ENCODE measurements at regions not wholly inside any gene's neighbourhood (a gene's known extent, or its start where the extent isn't known, plus 50 kb on each side); places are given as distances from the start of the nearest gene placed in this dataset.

- Histone ChIP-seq H3K9me3 (ENCODE audit: control insufficient read depth, low read length) (no peaks in the 10 kb centered on the region), H3K27ac (ENCODE audit: insufficient read depth, low read depth, low read length, poor library complexity, severe bottlenecking) (no peak overlapping the region), H3K4me1 (ENCODE audit: control insufficient read depth, insufficient read depth, low read length) (no peaks in the 10 kb centered on the region), H3K27me3 (ENCODE audit: control insufficient read depth, insufficient read depth, low read length, poor library complexity, severe bottlenecking) (no peaks in the 10 kb centered on the region), H3K36me3 (ENCODE audit: control insufficient read depth, insufficient read depth, low read length) (no peaks in the 10 kb centered on the region), H3K4me3 (ENCODE audit: insufficient read depth, low read depth, low read length) (no peak overlapping the region)
- 60 to 97% methylated on average over 1 to 2 of the region's 2 CpGs for WGBS, 2 experiments
These were observed 99.6 kb downstream of the PCDH18 start for GRCh38 chr4:137432446-137433311.

- Histone ChIP-seq H3K27me3 (ENCODE audit: control insufficient read depth, insufficient read depth, low read length, poor library complexity, severe bottlenecking) (no peaks in the 10 kb centered on the region), H3K27ac (ENCODE audit: insufficient read depth, low read depth, low read length, poor library complexity, severe bottlenecking) (no peak overlapping the region)
- 93 to 94% methylated on average over 4 of the region's 4 CpGs for WGBS, 2 experiments
These were observed 102.1 kb downstream of the PCDH18 start for GRCh38 chr4:137430171-137430570.

GRCh38 chr4:137427411-137427810 lies 104.9 kb downstream of the PCDH18 start:
- no peaks in the 10 kb centered on the region for H3K36me3 ChIP-seq (ENCODE audit: control insufficient read depth, insufficient read depth, low read length)
- H3K27me3 ChIP-seq (ENCODE audit: control insufficient read depth, insufficient read depth, low read length, poor library complexity, severe bottlenecking): no peaks in the 10 kb centered on the region
- H3K4me1 ChIP-seq (ENCODE audit: control insufficient read depth, insufficient read depth, low read length): no peaks in the 10 kb centered on the region
- no peak overlapping the region for H3K27ac ChIP-seq (ENCODE audit: insufficient read depth, low read depth, low read length, poor library complexity, severe bottlenecking)
- no peak overlapping the region for H3K4me3 ChIP-seq (ENCODE audit: insufficient read depth, low read depth, low read length)
- H3K9me3 ChIP-seq (ENCODE audit: control insufficient read depth, low read length): no peaks in the 10 kb centered on the region
- WGBS, 2 experiments: 92 to 95% methylated on average over 3 of the region's 3 CpGs

More at GRCh38 chr4:137430171-137430570, 102.1 kb downstream of the PCDH18 start:
- H3K4me1 ChIP-seq (ENCODE audit: control insufficient read depth, insufficient read depth, low read length): no peaks in the 10 kb centered on the region
- H3K36me3 ChIP-seq (ENCODE audit: control insufficient read depth, insufficient read depth, low read length): no peaks in the 10 kb centered on the region
- H3K4me3 ChIP-seq (ENCODE audit: insufficient read depth, low read depth, low read length): no peak overlapping the region
- no peaks in the 10 kb centered on the region for H3K9me3 ChIP-seq (ENCODE audit: control insufficient read depth, low read length)

GRCh38 chr4:137425281-137425680 lies 107.0 kb downstream of the PCDH18 start:
- Histone ChIP-seq H3K36me3 (ENCODE audit: control insufficient read depth, insufficient read depth, low read length) (no peaks in the 10 kb centered on the region), H3K27me3 (ENCODE audit: control insufficient read depth, insufficient read depth, low read length, poor library complexity, severe bottlenecking) (no peaks in the 10 kb centered on the region), H3K27ac (ENCODE audit: insufficient read depth, low read depth, low read length, poor library complexity, severe bottlenecking) (no peak overlapping the region), H3K4me3 (ENCODE audit: insufficient read depth, low read depth, low read length) (no peak overlapping the region), H3K4me1 (ENCODE audit: control insufficient read depth, insufficient read depth, low read length) (no peaks in the 10 kb centered on the region), H3K9me3 (ENCODE audit: control insufficient read depth, low read length) (no peaks in the 10 kb centered on the region)

- H3K4me3 ChIP-seq (ENCODE audit: insufficient read depth, low read depth, low read length): no peak overlapping the region
- no peak overlapping the region for H3K27ac ChIP-seq (ENCODE audit: insufficient read depth, low read depth, low read length, poor library complexity, severe bottlenecking)
- H3K9me3 ChIP-seq (ENCODE audit: control insufficient read depth, low read length): no peaks in the 10 kb centered on the region
- H3K4me1 ChIP-seq (ENCODE audit: control insufficient read depth, insufficient read depth, low read length): no peaks in the 10 kb centered on the region
- no peaks in the 10 kb centered on the region for H3K36me3 ChIP-seq (ENCODE audit: control insufficient read depth, insufficient read depth, low read length)
- no peaks in the 10 kb centered on the region for H3K27me3 ChIP-seq (ENCODE audit: control insufficient read depth, insufficient read depth, low read length, poor library complexity, severe bottlenecking)
- WGBS, 2 experiments: 98 to 99% methylated on average over 2 of the region's 2 CpGs
These were observed 109.6 kb downstream of the PCDH18 start for GRCh38 chr4:137422666-137423065.

GRCh38 chr4:137421796-137422195 lies 110.5 kb downstream of the PCDH18 start:
- WGBS, 2 experiments: 81% methylated on average over 8 of the region's 8 CpGs
- H3K27ac ChIP-seq (ENCODE audit: insufficient read depth, low read depth, low read length, poor library complexity, severe bottlenecking): no peak overlapping the region

GRCh38 chr4:137420901-137421396 lies 111.3 kb downstream of the PCDH18 start:
- WGBS, 2 experiments: 95% methylated on average over 43 of the region's 43 CpGs
- H3K4me1 ChIP-seq (ENCODE audit: control insufficient read depth, insufficient read depth, low read length): no peaks in the 10 kb centered on the region
- no peak overlapping the region for H3K4me3 ChIP-seq (ENCODE audit: insufficient read depth, low read depth, low read length)
- H3K9me3 ChIP-seq (ENCODE audit: control insufficient read depth, low read length): no peaks in the 10 kb centered on the region
- no peaks in the 10 kb centered on the region for H3K27me3 ChIP-seq (ENCODE audit: control insufficient read depth, insufficient read depth, low read length, poor library complexity, severe bottlenecking)
- no peak overlapping the region for H3K27ac ChIP-seq (ENCODE audit: insufficient read depth, low read depth, low read length, poor library complexity, severe bottlenecking)
- no peaks in the 10 kb centered on the region for H3K36me3 ChIP-seq (ENCODE audit: control insufficient read depth, insufficient read depth, low read length)

More at GRCh38 chr4:137421796-137422195, 110.5 kb downstream of the PCDH18 start:
- Histone ChIP-seq H3K36me3 (ENCODE audit: control insufficient read depth, insufficient read depth, low read length) (no peaks in the 10 kb centered on the region), H3K4me3 (ENCODE audit: insufficient read depth, low read depth, low read length) (no peak overlapping the region), H3K9me3 (ENCODE audit: control insufficient read depth, low read length) (no peaks in the 10 kb centered on the region), H3K27me3 (ENCODE audit: control insufficient read depth, insufficient read depth, low read length, poor library complexity, severe bottlenecking) (no peaks in the 10 kb centered on the region), H3K4me1 (ENCODE audit: control insufficient read depth, insufficient read depth, low read length) (no peaks in the 10 kb centered on the region)

GRCh38 chr4:137417676-137418075 lies 114.6 kb downstream of the PCDH18 start:
- Histone ChIP-seq H3K9me3 (ENCODE audit: control insufficient read depth, low read length) (no peaks in the 10 kb centered on the region), H3K27me3 (ENCODE audit: control insufficient read depth, insufficient read depth, low read length, poor library complexity, severe bottlenecking) (no peaks in the 10 kb centered on the region), H3K4me1 (ENCODE audit: control insufficient read depth, insufficient read depth, low read length) (no peaks in the 10 kb centered on the region), H3K36me3 (ENCODE audit: control insufficient read depth, insufficient read depth, low read length) (no peaks in the 10 kb centered on the region), H3K4me3 (ENCODE audit: insufficient read depth, low read depth, low read length) (no peak overlapping the region), H3K27ac (ENCODE audit: insufficient read depth, low read depth, low read length, poor library complexity, severe bottlenecking) (no peak overlapping the region)
- 92 to 97% methylated on average over 2 of the region's 2 CpGs for WGBS, 2 experiments

GRCh38 chr4:137414802-137415201 lies 117.5 kb downstream of the PCDH18 start:
- no peak overlapping the region for H3K4me3 ChIP-seq (ENCODE audit: insufficient read depth, low read depth, low read length)
- H3K36me3 ChIP-seq (ENCODE audit: control insufficient read depth, insufficient read depth, low read length): no peaks in the 10 kb centered on the region
- H3K4me1 ChIP-seq (ENCODE audit: control insufficient read depth, insufficient read depth, low read length): no peaks in the 10 kb centered on the region
- no peaks in the 10 kb centered on the region for H3K9me3 ChIP-seq (ENCODE audit: control insufficient read depth, low read length)
- H3K27ac ChIP-seq (ENCODE audit: insufficient read depth, low read depth, low read length, poor library complexity, severe bottlenecking): no peak overlapping the region
- no peaks in the 10 kb centered on the region for H3K27me3 ChIP-seq (ENCODE audit: control insufficient read depth, insufficient read depth, low read length, poor library complexity, severe bottlenecking)
- WGBS, 2 experiments: 85 to 86% methylated on average over 2 of the region's 2 CpGs

- H3K36me3 ChIP-seq (ENCODE audit: control insufficient read depth, insufficient read depth, low read length): no peaks in the 10 kb centered on the region
- no peak overlapping the region for H3K4me3 ChIP-seq (ENCODE audit: insufficient read depth, low read depth, low read length)
- no peak overlapping the region for H3K27ac ChIP-seq (ENCODE audit: insufficient read depth, low read depth, low read length, poor library complexity, severe bottlenecking)
- H3K4me1 ChIP-seq (ENCODE audit: control insufficient read depth, insufficient read depth, low read length): no peaks in the 10 kb centered on the region
- H3K27me3 ChIP-seq (ENCODE audit: control insufficient read depth, insufficient read depth, low read length, poor library complexity, severe bottlenecking): no peaks in the 10 kb centered on the region
- WGBS, 2 experiments: 94% methylated on average over 2 of the region's 2 CpGs; no CpG with 5 or more reads in 1 of the 2 experiments
- H3K9me3 ChIP-seq (ENCODE audit: control insufficient read depth, low read length): no peaks in the 10 kb centered on the region
These were observed 123.6 kb downstream of the PCDH18 start for GRCh38 chr4:137408527-137409177.
